Body of pancreas (tissue), 4 donors: ENCODE measurements at regions not wholly inside any gene's neighbourhood (a gene's known extent, or its start where the extent isn't known, plus 50 kb on each side); places are given as distances from the start of the nearest gene placed in this dataset.

Experiments used
- CTCF ChIP-seq, 7 experiments: fragments of 450-650 bp in 4 of 7; fragments of 200-600 bp in 3 of 7; sonication (generic) in 3 of 7; IDR thresholded peaks; one replicate each; pipeline ENCODE4 v1.5.1; 2016 to 2019; ENCODE audit warnings: antibody characterized with exemption in 7 of 7
- POLR2A ChIP-seq, 3 donors: fragments of 450-650 bp; IDR thresholded peaks; one replicate each; pipeline ENCODE4 v1.6.1; 2016; ENCODE audit warnings: antibody characterized with exemption in 3 of 3, mild to moderate bottlenecking in 2 of 3

- no peak for TF ChIP-seq CTCF (IDR thresholded peaks at IDR 0.05)
- TF ChIP-seq POLR2A (IDR thresholded peaks at IDR 0.05), result no peak
Observed at GRCh38 chr20:11689262-11689661, 228.4 kb upstream of the BTBD3 start.
